GM19238 (cell line): ENCODE measurements at regions not wholly inside any gene's neighbourhood (a gene's known extent, or its start where the extent isn't known, plus 50 kb on each side); places are given as distances from the start of the nearest gene placed in this dataset.

Experiments used
- DNase-seq: peaks from one replicate; pipeline ENCODE4 v3.0.0; 2011; ENCODE audit warnings: low spot score; ENCODE audit not compliant: insufficient read length

GRCh38 chr1:181424786-181425403 is 58.4 kb upstream of the CACNA1E start:
- DNase-seq, result peak; percentile 35

GRCh38 chr1:181425566-181425965 is 57.8 kb upstream of the CACNA1E start:
- DNase-seq, result no peak

- no peak for DNase-seq
Observed at GRCh38 chr1:181429462-181429861, 53.9 kb upstream of the CACNA1E start.

- DNase-seq, result no peak
Observed at GRCh38 chr1:181430015-181430885, 53.1 kb upstream of the CACNA1E start.
